ENCODE measurements at regions not wholly inside any gene's neighbourhood (a gene's known extent, or its start where the extent isn't known, plus 50 kb on each side); places are given as distances from the start of the nearest gene placed in this dataset.

- Histone ChIP-seq H3K36me3 (ENCODE audit: low read depth) (no peaks in the 10 kb centered on the region), H3K9me3 (no peaks in the 10 kb centered on the region), H3K4me3 (no peak overlapping the region), H3K4me1 (ENCODE audit: low read depth) (no peaks in the 10 kb centered on the region)
- DNase-seq (no peak), ATAC-seq (no peak)
- TF ChIP-seq CTCF (IDR thresholded peaks at IDR 0.05), result no peak
- intact Hi-C loops (cut with DNase I, micrococcal nuclease), result no loop called here
These were observed 316.4 kb downstream of the TEX29 start for GRCh38 chr13:111636804-111637203.

GRCh38 chr13:111637365-111637764 lies 316.9 kb downstream of the TEX29 start:
- ATAC-seq (no peak), DNase-seq (no peak)
- Histone ChIP-seq H3K36me3 (ENCODE audit: low read depth) (no peaks in the 10 kb centered on the region), H3K9me3 (no peaks in the 10 kb centered on the region), H3K4me3 (no peak overlapping the region), H3K4me1 (ENCODE audit: low read depth) (no peaks in the 10 kb centered on the region)
- intact Hi-C loops (cut with DNase I, micrococcal nuclease), result no loop called here
- TF ChIP-seq CTCF (IDR thresholded peaks at IDR 0.05), result no peak

GRCh38 chr13:111638233-111638632 lies 317.8 kb downstream of the TEX29 start:
- Histone ChIP-seq H3K36me3 (ENCODE audit: low read depth) (no peaks in the 10 kb centered on the region), H3K9me3 (no peaks in the 10 kb centered on the region), H3K4me1 (ENCODE audit: low read depth) (no peaks in the 10 kb centered on the region), H3K4me3 (no peak overlapping the region)
- no peak for TF ChIP-seq CTCF (IDR thresholded peaks at IDR 0.05)
- no peak for DNase-seq
- ATAC-seq, result no peak
- intact Hi-C loops (cut with DNase I, micrococcal nuclease), result no loop called here

GRCh38 chr13:111639196-111639705 lies 318.8 kb downstream of the TEX29 start:
- intact Hi-C loops (cut with DNase I, micrococcal nuclease), result no loop called here
- DNase-seq (no peak), ATAC-seq (no peak)
- Histone ChIP-seq H3K9me3 (no peaks in the 10 kb centered on the region), H3K4me1 (ENCODE audit: low read depth) (no peaks in the 10 kb centered on the region), H3K36me3 (ENCODE audit: low read depth) (no peaks in the 10 kb centered on the region), H3K4me3 (no peak overlapping the region)
- TF ChIP-seq CTCF (IDR thresholded peaks at IDR 0.05), result no peak

- H3K36me3 ChIP-seq (ENCODE audit: low read depth), result no peaks in the 10 kb centered on the region
- H3K4me3 ChIP-seq, result no peak overlapping the region
- intact Hi-C loops (cut with DNase I, micrococcal nuclease), result no loop called here
- H3K4me1 ChIP-seq (ENCODE audit: low read depth), result no peaks in the 10 kb centered on the region
- DNase-seq (no peak), ATAC-seq (no peak)
- H3K9me3 ChIP-seq, result no peaks in the 10 kb centered on the region
- no peak for TF ChIP-seq CTCF (IDR thresholded peaks at IDR 0.05)
These were observed 319.6 kb downstream of the TEX29 start for GRCh38 chr13:111640006-111640405.

GRCh38 chr13:111640476-111640875 lies 320.0 kb downstream of the TEX29 start:
- ATAC-seq (no peak), DNase-seq (no peak)
- Histone ChIP-seq H3K9me3 (no peaks in the 10 kb centered on the region), H3K36me3 (ENCODE audit: low read depth) (no peaks in the 10 kb centered on the region), H3K4me3 (no peak overlapping the region), H3K4me1 (ENCODE audit: low read depth) (no peaks in the 10 kb centered on the region)
- intact Hi-C loops (cut with DNase I, micrococcal nuclease), result no loop called here
- no peak for TF ChIP-seq CTCF (IDR thresholded peaks at IDR 0.05)

All from mucosa of descending colon (tissue), 3 donors.